Endodermal cell (in vitro differentiated cells): ENCODE measurements at regions not wholly inside any gene's neighbourhood (a gene's known extent, or its start where the extent isn't known, plus 50 kb on each side); places are given as distances from the start of the nearest gene placed in this dataset.

Source experiments
- DNase-seq: peaks from one replicate; pipeline ENCODE4 v3.0.0-alpha.2; 2017
- H3K27ac ChIP-seq: 2 replicates; pipeline ENCODE4 v1.5.1; 2013; ENCODE audit warnings: mild to moderate bottlenecking, low read depth, low read length, moderate library complexity
- H3K27me3 ChIP-seq: 2 replicates; pipeline ENCODE4 v1.6.1; 2013; ENCODE audit warnings: mild to moderate bottlenecking, low read length, moderate library complexity; ENCODE audit not compliant: insufficient read depth, control insufficient read depth, poor library complexity, severe bottlenecking
- H3K36me3 ChIP-seq: 2 replicates; pipeline ENCODE4 v1.7.0; 2013; ENCODE audit warnings: mild to moderate bottlenecking, low read length, moderate library complexity; ENCODE audit not compliant: control insufficient read depth, insufficient read depth
- H3K4me1 ChIP-seq: one replicate; pipeline ENCODE4 v1.7.0; 2013; ENCODE audit warnings: low read length; ENCODE audit not compliant: control insufficient read depth, insufficient read depth
- H3K4me3 ChIP-seq: 2 replicates; pipeline ENCODE4 v1.5.1; 2013; ENCODE audit warnings: mild to moderate bottlenecking, low read length, moderate library complexity
- H3K9ac ChIP-seq: 2 replicates; pipeline ENCODE4 v1.6.1; 2013; ENCODE audit warnings: mild to moderate bottlenecking, low read length, moderate library complexity; ENCODE audit not compliant: poor library complexity, severe bottlenecking; ENCODE audit errors: extremely low read depth
- H3K9me3 ChIP-seq: 2 replicates; pipeline ENCODE4 v1.6.1; 2013; ENCODE audit warnings: mild to moderate bottlenecking, low read length, moderate library complexity; ENCODE audit not compliant: control insufficient read depth
- H3K27ac Mint-ChIP-seq: 2 replicates; pipeline ENCODE4 v1.8.0; 2020; ENCODE audit warnings: mixed read lengths
- H3K27me3 Mint-ChIP-seq: 2 replicates; pipeline ENCODE4 v1.8.0; 2021; ENCODE audit warnings: mild to moderate bottlenecking, mixed read lengths; ENCODE audit not compliant: insufficient read depth
- H3K36me3 Mint-ChIP-seq: 2 replicates; pipeline ENCODE4 v1.8.0; 2020; ENCODE audit warnings: low read depth, mixed read lengths
- H3K4me1 Mint-ChIP-seq: 2 replicates; pipeline ENCODE4 v1.8.0; 2020; ENCODE audit warnings: mixed read lengths
- H3K4me3 Mint-ChIP-seq: 2 replicates; pipeline ENCODE4 v1.8.0; 2020; ENCODE audit warnings: mild to moderate bottlenecking, moderate library complexity, mixed read lengths
- H3K9me3 Mint-ChIP-seq: 2 replicates; pipeline ENCODE4 v1.8.0; 2020; ENCODE audit warnings: mild to moderate bottlenecking, mixed read lengths
- CTCF ChIP-seq: fragments of 200-600 bp; sonication (generic); conservative IDR thresholded peaks from 2 replicates; pipeline ENCODE4 v1.5.0; 2021; ENCODE audit warnings: antibody characterized with exemption, mild to moderate bottlenecking
- WGBS, 2 experiments: methylation state at CpG; one replicate each; pipeline versions ENCODE4 v1.1.5 to v1.1.7; 2013; ENCODE audit warnings: missing lambda C conversion rate in 2 of 2, mixed read lengths in 1 of 2; ENCODE audit not compliant: insufficient coverage in 1 of 2, insufficient read length in 1 of 2; 5-methylcytosine and 5-hydroxymethylcytosine counted together

- Mint-ChIP-seq H3K27me3 (no peaks in the 10 kb centered on the region), H3K4me1 (peaks cover 11% of the 10 kb centered on the region), H3K9me3 (peaks cover 5% of the 10 kb centered on the region), H3K36me3 (no peaks in the 10 kb centered on the region), H3K27ac (no peak overlapping the region), H3K4me3 (no peak overlapping the region)
- Histone ChIP-seq H3K27ac (no peak overlapping the region), H3K9me3 (peaks cover 19% of the 10 kb centered on the region), H3K9ac (no peak overlapping the region), H3K27me3 (no peaks in the 10 kb centered on the region), H3K36me3 (no peaks in the 10 kb centered on the region), H3K4me3 (no peak overlapping the region), H3K4me1 (no peaks in the 10 kb centered on the region)
- no peak for TF ChIP-seq CTCF
- no peak for DNase-seq
- WGBS, 2 experiments = 92% methylated on average over 2 of the region's 2 CpGs; no CpG with 5 or more reads in 1 of the 2 experiments
Measured at GRCh38 chr2:81645745-81646301, 1341.3 kb upstream of the LRRTM1 start.

GRCh38 chr2:81644189-81644588 is 1339.6 kb upstream of the LRRTM1 start:
- Histone ChIP-seq H3K27ac (no peak overlapping the region), H3K4me3 (no peak overlapping the region), H3K36me3 (no peaks in the 10 kb centered on the region), H3K9me3 (peaks cover 16% of the 10 kb centered on the region), H3K9ac (no peak overlapping the region), H3K4me1 (no peaks in the 10 kb centered on the region), H3K27me3 (no peaks in the 10 kb centered on the region)
- Mint-ChIP-seq H3K27ac (no peak overlapping the region), H3K36me3 (no peaks in the 10 kb centered on the region), H3K4me1 (peaks cover 11% of the 10 kb centered on the region), H3K27me3 (no peaks in the 10 kb centered on the region), H3K4me3 (no peak overlapping the region), H3K9me3 (peaks cover 7% of the 10 kb centered on the region)
- no peak for DNase-seq
- TF ChIP-seq CTCF = no peak
- 69% methylated on average over 1 of the region's 1 CpG; no CpG with 5 or more reads in 1 of the 2 experiments for WGBS, 2 experiments

- no peaks in the 10 kb centered on the region for H3K36me3 Mint-ChIP-seq
- Histone ChIP-seq H3K36me3 (no peaks in the 10 kb centered on the region), H3K27me3 (no peaks in the 10 kb centered on the region), H3K9me3 (peaks cover 6% of the 10 kb centered on the region), H3K4me1 (no peaks in the 10 kb centered on the region), H3K27ac (no peak overlapping the region), H3K9ac (no peak overlapping the region), H3K4me3 (no peak overlapping the region)
- no peaks in the 10 kb centered on the region for H3K4me1 Mint-ChIP-seq
- no peak for DNase-seq
- H3K27ac Mint-ChIP-seq = no peak overlapping the region
- no peaks in the 10 kb centered on the region for H3K27me3 Mint-ChIP-seq
- no peak overlapping the region for H3K4me3 Mint-ChIP-seq
- TF ChIP-seq CTCF = no peak
- H3K9me3 Mint-ChIP-seq = peaks cover 4% of the 10 kb centered on the region
- 74% methylated on average over 2 of the region's 2 CpGs; no CpG with 5 or more reads in 1 of the 2 experiments for WGBS, 2 experiments
Measured at GRCh38 chr2:81624825-81625224, 1320.3 kb upstream of the LRRTM1 start.
